K562 (cell line): ENCODE measurements at regions not wholly inside any gene's neighbourhood (a gene's known extent, or its start where the extent isn't known, plus 50 kb on each side); places are given as distances from the start of the nearest gene placed in this dataset.

Experiments used
- ATAC-seq: fragments of 200-7000 bp; cut with Tn5 transposase; 3 replicates; pipeline ENCODE4 v1.9.1; 2020; ENCODE audit warnings: moderate library complexity
- BruUV-seq: library from RNA; stranded (reverse); fragments of 400-500 nt; replicated peaks from 2 replicates; lab custom pipeline; 2021; lab: Mats Ljungman, UMichigan
- CTCF ChIA-PET: fragments of 300-600 bp; formaldehyde crosslinking; extraction: SDS; loops from one replicate; lab custom pipeline; 2021; ENCODE audit warnings: low intra/inter-chr PET ratio; lab: Yijun Ruan, JAX
- POLR2A ChIA-PET: fragments of 300-600, 350-650 bp; sonication (Branson Sonifier 250); formaldehyde crosslinking; extraction: SDS; loops from one replicate; lab custom pipeline; 2021; ENCODE audit warnings: antibody characterized with exemption, inconsistent platforms; lab: Yijun Ruan, JAX
- DNase-seq, 4 experiments: peaks; one replicate each; pipeline versions ENCODE4 v3.0.0 to v3.0.0-alpha.2; 2011 to 2018; ENCODE audit warnings: low spot score in 3 of 4, mixed read lengths in 3 of 4; ENCODE audit errors: extremely low read depth in 1 of 4
- FAIRE-seq: peaks from 2 replicates; lab custom pipeline; 2011; peaks lifted over from hg19 to GRCh38; lab: Jason Lieb, UNC
- H2AFZ ChIP-seq: 2 replicates; pipeline ENCODE4 v1.6.0; 2011; ENCODE audit warnings: low read depth, low read length, control low read depth, inconsistent platforms
- H3K27ac ChIP-seq: fragments of 200-600 bp; 3 replicates; pipeline ENCODE4 v1.8.0; 2011; ENCODE audit warnings: low read depth, mild to moderate bottlenecking, control low read depth, inconsistent platforms, low read length, moderate library complexity, mixed read lengths; ENCODE audit errors: extremely low read depth
- H3K27me3 ChIP-seq, 2 experiments: fragments of 300-600 bp in 1 of 2; 2 replicates in 1 of 2; 3 replicates in 1 of 2; pipeline versions ENCODE4 v1.6.0 to v1.8.0; 2011; ENCODE audit warnings: inconsistent platforms in 2 of 2, low read length in 2 of 2, mild to moderate bottlenecking in 1 of 2, mixed read lengths in 1 of 2, moderate library complexity in 1 of 2; ENCODE audit not compliant: control insufficient read depth in 2 of 2, insufficient read depth in 2 of 2
- H3K36me3 ChIP-seq: fragments of 300-600 bp; 3 replicates; pipeline ENCODE4 v1.8.0; 2011; ENCODE audit warnings: mild to moderate bottlenecking, low read length, inconsistent platforms; ENCODE audit not compliant: control insufficient read depth, insufficient read depth
- H3K4me1 ChIP-seq, 2 experiments: fragments of 200-600 bp in 1 of 2; replicated peaks in 1 of 2; 2 replicates in 1 of 2; 3 replicates in 1 of 2; pipeline versions ENCODE4 v1.5.1 to v1.8.0; 2011; ENCODE audit warnings: inconsistent platforms in 2 of 2, low read length in 2 of 2, mild to moderate bottlenecking in 1 of 2, mixed read lengths in 1 of 2, moderate library complexity in 1 of 2; ENCODE audit not compliant: control insufficient read depth in 2 of 2, insufficient read depth in 2 of 2
- H3K4me2 ChIP-seq: 2 replicates; pipeline ENCODE4 v1.6.1; 2011; ENCODE audit warnings: low read length, control low read depth, inconsistent platforms, mixed read lengths; ENCODE audit not compliant: insufficient read depth
- H3K4me3 ChIP-seq: fragments of 200-600 bp; sonication (generic), shearing (Covaris generic); 2 replicates; pipeline ENCODE4 v1.5.1; 2016; ENCODE audit warnings: control low read depth, inconsistent platforms
- H3K79me2 ChIP-seq: fragments of 200-600 bp; 3 replicates; pipeline ENCODE4 v1.8.0; 2011; ENCODE audit warnings: low read length, inconsistent platforms; ENCODE audit not compliant: control insufficient read depth, insufficient read depth
- H3K9ac ChIP-seq, 2 experiments: 2 replicates each; pipeline versions ENCODE4 v1.6.0 to v1.6.1; 2011; ENCODE audit warnings: low read depth in 2 of 2, low read length in 2 of 2, control low read depth in 1 of 2, inconsistent platforms in 1 of 2, mild to moderate bottlenecking in 1 of 2, mixed read lengths in 1 of 2; ENCODE audit not compliant: insufficient read depth in 1 of 2
- H3K9me1 ChIP-seq: one replicate; pipeline ENCODE4 v1.6.0; 2011; ENCODE audit warnings: inconsistent platforms, mild to moderate bottlenecking, low read length, moderate library complexity; ENCODE audit not compliant: control insufficient read depth, insufficient read depth
- H3K9me3 ChIP-seq: replicated peaks from 2 replicates; pipeline ENCODE4 v1.5.1; 2011; ENCODE audit warnings: low read depth, low read length, inconsistent platforms; ENCODE audit not compliant: control insufficient read depth, insufficient read depth
- H4K20me1 ChIP-seq: replicated peaks from 2 replicates; pipeline ENCODE4 v1.6.1; 2011; ENCODE audit warnings: low read length, inconsistent platforms, mixed read lengths; ENCODE audit not compliant: control insufficient read depth, insufficient read depth
- POU5F1 ChIP-seq: fragments of 150-350 bp; IDR thresholded peaks from 2 replicates; pipeline ENCODE4 v1.6.1; 2014; ENCODE audit warnings: borderline replicate concordance, low read length, low read depth, mild to moderate bottlenecking; ENCODE audit not compliant: partially characterized antibody
- ZNF696 ChIP-seq: fragments of 250-450 bp; sonication (Bioruptor Pico); conservative IDR thresholded peaks from 2 replicates; pipeline ENCODE4 v1.4.0; 2020; ENCODE audit warnings: mild to moderate bottlenecking, moderate library complexity
- WGBS: fragments of 100-300 bp; shearing (Covaris generic); methylation state at CpG from one replicate; pipeline ENCODE4 v1.1.6; 2016; ENCODE audit warnings: low coverage, mixed read lengths; ENCODE audit not compliant: insufficient coverage; ENCODE audit errors: missing lambda C conversion rate; 5-methylcytosine and 5-hydroxymethylcytosine counted together
- in situ Hi-C: fragments of 300-500 bp; cut with MboI; formaldehyde crosslinking; loops from 4 replicates; pipeline ENCODE4 v1.15.0; 2018; ENCODE audit warnings: inconsistent platforms, mixed read lengths
- intact Hi-C: fragments of 100-400 bp; cut with micrococcal nuclease; formaldehyde crosslinking; loops from 2 replicates; pipeline ENCODE4 v1.14.2; 2022
- TF ChIP-seq, protein P1 (sequence below): IDR thresholded peaks from 3 replicates; pipeline ENCODE4 v1.6.1; 2011; ENCODE audit warnings: borderline replicate concordance, mild to moderate bottlenecking, moderate library complexity; ENCODE audit not compliant: insufficient read length; ENCODE audit errors: extremely low read depth

DNA sequence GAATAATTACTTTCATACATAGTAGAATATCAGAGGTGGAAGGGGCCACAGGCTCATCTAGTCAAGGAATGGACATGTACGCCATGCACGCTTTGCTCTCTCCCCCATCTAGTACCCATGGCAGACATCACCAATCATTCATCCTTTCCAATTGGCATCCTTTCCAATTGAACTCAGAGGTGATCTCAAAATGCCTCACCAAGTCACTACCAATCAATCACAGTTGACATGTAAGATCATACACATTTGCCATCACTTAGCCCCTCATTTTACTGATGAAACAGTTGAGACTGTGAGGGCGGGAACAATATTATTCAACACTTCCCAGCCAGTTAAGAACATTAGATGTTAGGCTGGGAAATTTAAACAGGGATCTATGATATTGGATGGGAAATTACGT, 308.4 kb downstream of the FGFR2 start:
- in situ Hi-C loops (no loop called here), intact Hi-C loops (no loop called here)
- Histone ChIP-seq H3K4me2 (no peak overlapping the region), H3K9ac (no peak overlapping the region), H3K79me2 (no peaks in the 10 kb centered on the region), H4K20me1 (no peaks in the 10 kb centered on the region), H3K9me3 (no peaks in the 10 kb centered on the region), H3K27ac (no peak overlapping the region), H3K9me1 (no peaks in the 10 kb centered on the region), H3K36me3 (no peaks in the 10 kb centered on the region), H2AFZ (no peak overlapping the region), H3K4me3 (no peak overlapping the region), H3K4me1 (no peaks in the 10 kb centered on the region), H3K27me3 (peaks cover 0 to 5% of the 10 kb centered on the region in 2 experiments; a peak in 2 of 5 replicates)
- no peak for DNase-seq
- FAIRE-seq, result no peak
- ChIA-PET CTCF (no interaction called here), POLR2A (no interaction called here)
- no peak for ATAC-seq
- BruUV-seq, result no TSS peak
- 4% methylated on average over 4 of the region's 4 CpGs for WGBS
- TF ChIP-seq ZNF696 (CRISPR knock-in tag) (no peak), POU5F1 (no peak)
- TF ChIP-seq, protein P1, sequence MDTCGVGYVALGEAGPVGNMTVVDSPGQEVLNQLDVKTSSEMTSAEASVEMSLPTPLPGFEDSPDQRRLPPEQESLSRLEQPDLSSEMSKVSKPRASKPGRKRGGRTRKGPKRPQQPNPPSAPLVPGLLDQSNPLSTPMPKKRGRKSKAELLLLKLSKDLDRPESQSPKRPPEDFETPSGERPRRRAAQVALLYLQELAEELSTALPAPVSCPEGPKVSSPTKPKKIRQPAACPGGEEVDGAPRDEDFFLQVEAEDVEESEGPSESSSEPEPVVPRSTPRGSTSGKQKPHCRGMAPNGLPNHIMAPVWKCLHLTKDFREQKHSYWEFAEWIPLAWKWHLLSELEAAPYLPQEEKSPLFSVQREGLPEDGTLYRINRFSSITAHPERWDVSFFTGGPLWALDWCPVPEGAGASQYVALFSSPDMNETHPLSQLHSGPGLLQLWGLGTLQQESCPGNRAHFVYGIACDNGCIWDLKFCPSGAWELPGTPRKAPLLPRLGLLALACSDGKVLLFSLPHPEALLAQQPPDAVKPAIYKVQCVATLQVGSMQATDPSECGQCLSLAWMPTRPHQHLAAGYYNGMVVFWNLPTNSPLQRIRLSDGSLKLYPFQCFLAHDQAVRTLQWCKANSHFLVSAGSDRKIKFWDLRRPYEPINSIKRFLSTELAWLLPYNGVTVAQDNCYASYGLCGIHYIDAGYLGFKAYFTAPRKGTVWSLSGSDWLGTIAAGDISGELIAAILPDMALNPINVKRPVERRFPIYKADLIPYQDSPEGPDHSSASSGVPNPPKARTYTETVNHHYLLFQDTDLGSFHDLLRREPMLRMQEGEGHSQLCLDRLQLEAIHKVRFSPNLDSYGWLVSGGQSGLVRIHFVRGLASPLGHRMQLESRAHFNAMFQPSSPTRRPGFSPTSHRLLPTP, result no peak
